ENCODE measurements at regions not wholly inside any gene's neighbourhood (a gene's known extent, or its start where the extent isn't known, plus 50 kb on each side); places are given as distances from the start of the nearest gene placed in this dataset.

- H3K36me3 ChIP-seq (replicated peaks; ENCODE audit: low read depth, low read length) = no peaks in the 10 kb centered on the region
- H3K4me3 ChIP-seq (ENCODE audit: low read length) = no peak overlapping the region
- H3K9ac ChIP-seq (ENCODE audit: low read length) = no peak overlapping the region
- H3K79me2 ChIP-seq (ENCODE audit: low read length) = no peaks in the 10 kb centered on the region
- no peaks in the 10 kb centered on the region for H3K4me1 ChIP-seq (ENCODE audit: low read length)
- H2AFZ ChIP-seq (ENCODE audit: low read depth, low read length) = no peak overlapping the region
- H4K20me1 ChIP-seq (ENCODE audit: insufficient read depth, low read length) = no peaks in the 10 kb centered on the region
- no peak for TF ChIP-seq EZH2phosphoT487 (IDR thresholded peaks at IDR 0.05; ENCODE audit: low read depth)
- no peak for TF ChIP-seq CTCF (IDR thresholded peaks at IDR 0.05; ENCODE audit: low read depth, low read length)
- no peak overlapping the region for H3K4me2 ChIP-seq (ENCODE audit: low read length)
- H3K27ac ChIP-seq (ENCODE audit: low read length) = no peak overlapping the region
- H3K9me3 ChIP-seq (ENCODE audit: insufficient read depth, low read length) = no peaks in the 10 kb centered on the region
- no peaks in the 10 kb centered on the region for H3K27me3 ChIP-seq (ENCODE audit: low read depth, low read length)
These were observed 765.4 kb upstream of the NR2F2 start for GRCh38 chr15:95565016-95565600.

- Histone ChIP-seq H3K36me3 (replicated peaks; ENCODE audit: low read depth, low read length) (no peaks in the 10 kb centered on the region), H3K27me3 (ENCODE audit: low read depth, low read length) (no peaks in the 10 kb centered on the region), H4K20me1 (ENCODE audit: insufficient read depth, low read length) (no peaks in the 10 kb centered on the region), H3K4me3 (ENCODE audit: low read length) (no peak overlapping the region), H3K4me1 (ENCODE audit: low read length) (no peaks in the 10 kb centered on the region), H3K9me3 (ENCODE audit: insufficient read depth, low read length) (no peaks in the 10 kb centered on the region), H3K9ac (ENCODE audit: low read length) (no peak overlapping the region), H3K79me2 (ENCODE audit: low read length) (no peaks in the 10 kb centered on the region), H2AFZ (ENCODE audit: low read depth, low read length) (no peak overlapping the region), H3K27ac (ENCODE audit: low read length) (no peak overlapping the region), H3K4me2 (ENCODE audit: low read length) (no peak overlapping the region)
- TF ChIP-seq CTCF (IDR thresholded peaks at IDR 0.05; ENCODE audit: low read depth, low read length) (no peak), EZH2phosphoT487 (IDR thresholded peaks at IDR 0.05; ENCODE audit: low read depth) (no peak)
These were observed 764.8 kb upstream of the NR2F2 start for GRCh38 chr15:95565690-95566089.

GRCh38 chr15:95567686-95568085 is 762.8 kb upstream of the NR2F2 start:
- Histone ChIP-seq H3K4me2 (ENCODE audit: low read length) (no peak overlapping the region), H3K79me2 (ENCODE audit: low read length) (no peaks in the 10 kb centered on the region), H3K27ac (ENCODE audit: low read length) (no peak overlapping the region), H3K9ac (ENCODE audit: low read length) (no peak overlapping the region), H4K20me1 (ENCODE audit: insufficient read depth, low read length) (no peaks in the 10 kb centered on the region), H3K4me3 (ENCODE audit: low read length) (no peak overlapping the region), H3K4me1 (ENCODE audit: low read length) (no peaks in the 10 kb centered on the region), H2AFZ (ENCODE audit: low read depth, low read length) (no peak overlapping the region), H3K27me3 (ENCODE audit: low read depth, low read length) (no peaks in the 10 kb centered on the region), H3K36me3 (replicated peaks; ENCODE audit: low read depth, low read length) (no peaks in the 10 kb centered on the region), H3K9me3 (ENCODE audit: insufficient read depth, low read length) (no peaks in the 10 kb centered on the region)
- no peak for TF ChIP-seq CTCF (IDR thresholded peaks at IDR 0.05; ENCODE audit: low read depth, low read length)

GRCh38 chr15:95574053-95574452 is 756.4 kb upstream of the NR2F2 start:
- Histone ChIP-seq H3K4me3 (ENCODE audit: low read length) (no peak overlapping the region), H2AFZ (ENCODE audit: low read depth, low read length) (no peak overlapping the region), H3K9ac (ENCODE audit: low read length) (no peak overlapping the region), H3K27me3 (ENCODE audit: low read depth, low read length) (no peaks in the 10 kb centered on the region), H4K20me1 (ENCODE audit: insufficient read depth, low read length) (no peaks in the 10 kb centered on the region), H3K79me2 (ENCODE audit: low read length) (no peaks in the 10 kb centered on the region), H3K36me3 (replicated peaks; ENCODE audit: low read depth, low read length) (no peaks in the 10 kb centered on the region), H3K4me1 (ENCODE audit: low read length) (no peaks in the 10 kb centered on the region), H3K27ac (ENCODE audit: low read length) (no peak overlapping the region), H3K9me3 (ENCODE audit: insufficient read depth, low read length) (no peaks in the 10 kb centered on the region), H3K4me2 (ENCODE audit: low read length) (no peak overlapping the region)
- no peak for TF ChIP-seq EZH2phosphoT487 (IDR thresholded peaks at IDR 0.05; ENCODE audit: low read depth)
- no peak for TF ChIP-seq CTCF (IDR thresholded peaks at IDR 0.05; ENCODE audit: low read depth, low read length)

All from OCI-LY3 (cell line).